Large intestine (tissue), 3 donors: ENCODE measurements at regions not wholly inside any gene's neighbourhood (a gene's known extent, or its start where the extent isn't known, plus 50 kb on each side); places are given as distances from the start of the nearest gene placed in this dataset.

Experiments
- DNase-seq, 2 donors: peaks; one replicate each; pipeline versions ENCODE4 v3.0.0 to v3.0.0-alpha.2; 2013
- H3K27ac ChIP-seq: one replicate; pipeline ENCODE4 v1.5.1; 2013; ENCODE audit warnings: low read length
- H3K27me3 ChIP-seq: 2 replicates; pipeline ENCODE4 v1.6.1; 2013; ENCODE audit warnings: low read length; ENCODE audit not compliant: control insufficient read depth, insufficient read depth
- H3K36me3 ChIP-seq: 2 replicates; pipeline ENCODE4 v1.6.1; 2013; ENCODE audit warnings: low read length; ENCODE audit not compliant: control insufficient read depth, insufficient read depth
- H3K4me1 ChIP-seq: one replicate; pipeline ENCODE4 v1.6.1; 2013; ENCODE audit warnings: low read length; ENCODE audit not compliant: control insufficient read depth, insufficient read depth
- H3K4me3 ChIP-seq: one replicate; pipeline ENCODE4 v1.5.1; 2013; ENCODE audit warnings: low read length
- H3K9me3 ChIP-seq: one replicate; pipeline ENCODE4 v1.6.1; 2013; ENCODE audit warnings: mild to moderate bottlenecking, low read depth, low read length, moderate library complexity; ENCODE audit not compliant: control insufficient read depth
- WGBS: methylation state at CpG from one replicate; pipeline ENCODE4 v1.1.5; 2013; ENCODE audit warnings: low lambda C conversion rate; ENCODE audit not compliant: insufficient coverage; 5-methylcytosine and 5-hydroxymethylcytosine counted together

- 53% methylated on average over 2 of the region's 12 CpGs for WGBS
- peaks cover 16% of the 10 kb centered on the region for H3K4me1 ChIP-seq
- H3K36me3 ChIP-seq, result no peaks in the 10 kb centered on the region
- no peak overlapping the region for H3K4me3 ChIP-seq
- H3K27me3 ChIP-seq, result no peaks in the 10 kb centered on the region
- H3K27ac ChIP-seq, result peak overlapping the region; percentile 77
- peak; percentile 50 to 64 for DNase-seq
- H3K9me3 ChIP-seq, result no peaks in the 10 kb centered on the region
These were observed 122.6 kb upstream of the PHACTR1 start for GRCh38 chr6:12593771-12594529.

DNA sequence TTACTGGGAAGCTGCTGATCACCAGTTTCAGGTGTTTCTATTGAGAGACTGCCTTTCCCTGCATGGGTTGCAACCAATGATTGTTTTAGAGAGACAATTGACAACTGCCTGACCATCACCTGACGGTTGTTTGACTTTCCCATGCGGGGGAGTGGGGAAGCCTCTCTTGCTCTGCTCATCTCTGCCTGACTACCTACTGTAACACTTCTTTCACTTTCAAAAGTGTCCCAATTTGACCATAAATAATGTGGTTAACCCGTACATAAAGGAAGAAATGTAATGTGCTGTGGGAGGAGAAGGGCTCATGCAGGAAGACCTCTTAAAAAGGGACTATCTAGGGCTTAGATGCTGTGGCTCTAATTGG, 122.1 kb upstream of the PHACTR1 start:
- Histone ChIP-seq H3K9me3 (no peaks in the 10 kb centered on the region), H3K4me1 (peaks cover 16% of the 10 kb centered on the region), H3K27ac (peak overlapping the region; percentile 77), H3K27me3 (no peaks in the 10 kb centered on the region), H3K4me3 (no peak overlapping the region), H3K36me3 (no peaks in the 10 kb centered on the region)
- DNase-seq, result no peak
- 67% methylated on average over 1 of the region's 3 CpGs for WGBS

DNA sequence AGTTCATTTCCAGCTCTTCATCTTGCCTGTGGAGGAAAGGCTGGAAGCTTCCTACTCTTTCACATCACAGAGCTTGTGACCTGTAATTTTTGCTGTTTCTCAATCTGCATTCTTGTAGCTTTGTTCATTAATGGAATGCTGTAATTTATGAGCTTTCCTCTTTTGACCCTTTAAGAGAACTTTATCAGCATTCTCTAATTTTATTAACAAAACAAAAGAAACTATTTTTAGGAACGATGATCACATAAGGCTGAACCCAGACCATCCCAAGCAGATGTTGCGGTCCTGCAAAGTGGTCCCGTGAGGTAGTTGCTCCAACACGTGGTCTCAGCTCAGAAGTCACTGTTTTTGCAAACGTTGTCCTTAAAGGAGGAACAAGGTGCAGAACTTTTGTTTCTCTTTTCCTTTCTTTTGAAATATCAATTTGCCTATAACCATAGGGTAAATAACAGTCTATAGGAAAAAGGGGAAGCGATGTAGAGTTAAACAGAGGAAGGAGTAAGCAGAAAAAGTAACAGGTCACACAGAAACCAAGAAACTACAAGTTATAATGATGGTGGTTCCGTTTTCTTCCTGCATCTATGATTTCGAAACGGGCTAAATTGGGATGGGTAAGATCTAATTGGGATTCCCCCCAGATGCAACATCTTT, 121.3 kb upstream of the PHACTR1 start:
- H3K27me3 ChIP-seq, result no peaks in the 10 kb centered on the region
- H3K4me1 ChIP-seq, result peaks cover 16% of the 10 kb centered on the region
- WGBS, result 86% methylated on average over 3 of the region's 9 CpGs
- no peaks in the 10 kb centered on the region for H3K9me3 ChIP-seq
- no peak overlapping the region for H3K4me3 ChIP-seq
- H3K27ac ChIP-seq, result peak overlapping the region; percentile 77
- H3K36me3 ChIP-seq, result no peaks in the 10 kb centered on the region
- peak; percentile 46 to 65 for DNase-seq

DNA sequence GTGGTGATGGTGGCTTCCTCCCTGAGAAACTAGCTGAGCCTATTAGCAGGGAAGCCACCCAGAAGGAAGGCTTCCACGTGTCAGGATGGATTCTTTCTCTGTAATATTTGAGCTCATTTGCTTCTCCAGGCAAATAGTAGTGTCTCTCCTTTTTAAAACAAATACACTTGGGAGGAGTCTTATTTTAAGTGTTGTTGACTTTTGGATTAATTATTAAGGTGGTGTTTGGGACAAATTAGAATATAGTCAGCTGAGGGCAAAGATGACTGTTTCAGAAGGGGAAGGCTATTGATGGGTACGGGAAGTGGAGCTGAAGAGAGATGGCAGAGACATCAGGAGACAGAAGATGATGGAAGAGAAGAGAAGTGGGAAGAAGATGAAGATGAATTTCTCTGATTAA, 119.8 kb upstream of the PHACTR1 start:
- H3K4me3 ChIP-seq, result no peak overlapping the region
- DNase-seq, result no peak
- WGBS, result 100% methylated on average over 1 of the region's 2 CpGs

DNA sequence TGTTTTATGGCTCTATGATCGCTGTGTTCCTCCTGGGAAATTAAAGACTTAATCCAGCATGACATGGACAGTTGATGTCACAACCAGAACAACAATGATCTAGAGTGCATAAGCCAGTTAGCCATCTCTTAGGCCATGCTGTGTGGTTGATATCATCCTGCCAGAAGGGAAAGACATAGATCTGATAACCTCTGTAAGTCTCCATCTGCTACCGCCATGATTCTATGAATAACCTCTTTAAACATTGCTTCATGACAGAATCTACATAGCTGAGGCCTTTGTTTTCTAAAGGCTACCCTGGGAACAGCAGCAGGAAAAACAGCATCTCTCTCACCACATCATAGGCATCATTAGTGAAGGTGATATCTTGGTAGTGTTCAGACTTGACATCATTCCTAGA, 117.6 kb upstream of the PHACTR1 start:
- H3K27me3 ChIP-seq, result no peaks in the 10 kb centered on the region
- H3K36me3 ChIP-seq, result no peaks in the 10 kb centered on the region
- DNase-seq, result no peak
- H3K9me3 ChIP-seq, result no peaks in the 10 kb centered on the region
- H3K4me3 ChIP-seq, result no peak overlapping the region
- 60% methylated on average over 1 of the region's 2 CpGs for WGBS
- peaks cover 10% of the 10 kb centered on the region for H3K4me1 ChIP-seq
- H3K27ac ChIP-seq, result no peak overlapping the region

More for the DNA sequence above, 119.8 kb upstream of the PHACTR1 start:
- no peak overlapping the region for H3K27ac ChIP-seq
- H3K4me1 ChIP-seq, result peaks cover 16% of the 10 kb centered on the region
- no peaks in the 10 kb centered on the region for H3K27me3 ChIP-seq
- no peaks in the 10 kb centered on the region for H3K36me3 ChIP-seq
- no peaks in the 10 kb centered on the region for H3K9me3 ChIP-seq

DNA sequence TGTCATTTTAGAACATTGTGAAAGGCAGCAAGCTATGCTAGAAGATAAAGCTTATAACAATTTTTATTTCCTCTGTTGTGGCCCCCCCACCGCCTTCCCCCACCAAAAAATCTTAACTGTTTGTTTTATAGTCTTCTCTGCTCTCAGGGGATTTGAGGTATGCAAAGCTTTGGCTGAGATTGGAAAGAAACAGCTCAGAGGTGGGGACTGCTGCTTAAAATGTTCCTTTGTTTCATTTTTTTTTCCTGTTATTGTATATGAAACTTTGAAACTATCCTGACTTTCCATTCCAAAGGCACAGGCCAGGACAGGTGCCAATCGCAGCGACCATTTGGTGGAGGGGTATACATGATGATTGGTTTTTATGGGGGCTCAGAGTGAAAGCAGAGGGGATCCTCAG, 114.7 kb upstream of the PHACTR1 start:
- Histone ChIP-seq H3K4me1 (no peaks in the 10 kb centered on the region), H3K36me3 (no peaks in the 10 kb centered on the region), H3K9me3 (no peaks in the 10 kb centered on the region), H3K4me3 (no peak overlapping the region), H3K27ac (no peak overlapping the region), H3K27me3 (no peaks in the 10 kb centered on the region)
- 60% methylated on average over 1 of the region's 3 CpGs for WGBS
- no peak for DNase-seq

DNA sequence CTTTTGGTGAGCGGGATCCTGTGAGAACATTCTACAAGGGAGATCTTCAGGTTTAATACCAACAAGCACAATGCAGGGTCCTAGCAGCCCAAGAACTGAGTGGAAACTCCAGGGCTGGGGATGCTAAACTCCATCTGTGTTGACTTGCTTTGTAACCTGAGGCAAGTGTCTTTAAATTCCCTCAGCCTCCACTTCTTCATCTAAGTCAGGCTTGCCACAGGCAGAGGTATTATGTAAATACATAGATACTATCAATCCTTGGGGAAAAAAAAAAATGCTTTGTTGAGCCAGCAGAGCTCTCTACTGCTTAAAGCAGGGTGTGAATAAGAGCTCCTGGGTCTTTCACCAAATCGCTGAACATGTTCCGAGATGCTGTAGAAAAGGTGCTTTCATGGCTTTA, 114.2 kb upstream of the PHACTR1 start:
- 100% methylated on average over 1 of the region's 3 CpGs for WGBS
- Histone ChIP-seq H3K36me3 (no peaks in the 10 kb centered on the region), H3K27ac (no peak overlapping the region), H3K4me3 (no peak overlapping the region), H3K4me1 (no peaks in the 10 kb centered on the region), H3K27me3 (no peaks in the 10 kb centered on the region), H3K9me3 (no peaks in the 10 kb centered on the region)
- no peak for DNase-seq

- no peak overlapping the region for H3K4me3 ChIP-seq
- H3K27ac ChIP-seq, result no peak overlapping the region
- no peaks in the 10 kb centered on the region for H3K36me3 ChIP-seq
- H3K27me3 ChIP-seq, result no peaks in the 10 kb centered on the region
- H3K9me3 ChIP-seq, result no peaks in the 10 kb centered on the region
- peak; percentile 15 to 60 for DNase-seq
- no peaks in the 10 kb centered on the region for H3K4me1 ChIP-seq
- 100% methylated on average over 3 of the region's 6 CpGs for WGBS
These were observed 113.5 kb upstream of the PHACTR1 start for GRCh38 chr6:12602951-12603672.

DNA sequence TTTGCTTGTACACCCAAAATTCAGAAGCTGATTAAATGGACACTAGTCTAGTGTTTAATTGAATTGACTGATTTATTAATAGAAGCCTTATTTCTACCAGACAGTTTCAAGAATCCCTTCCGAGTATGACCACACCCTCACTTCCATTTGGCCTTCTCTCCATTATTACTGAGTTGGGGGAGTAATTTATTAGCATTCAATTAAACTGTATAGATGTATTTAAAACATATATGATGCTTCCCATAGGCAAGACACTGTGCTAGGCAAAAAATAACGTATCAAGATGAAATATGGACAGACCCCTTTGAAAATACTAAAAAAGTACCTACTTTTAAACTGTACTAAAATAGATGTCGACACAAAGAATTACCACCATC, 112.9 kb upstream of the PHACTR1 start:
- Histone ChIP-seq H3K27ac (no peak overlapping the region), H3K27me3 (no peaks in the 10 kb centered on the region), H3K9me3 (no peaks in the 10 kb centered on the region), H3K36me3 (no peaks in the 10 kb centered on the region), H3K4me1 (no peaks in the 10 kb centered on the region), H3K4me3 (no peak overlapping the region)
- DNase-seq, result no peak
- WGBS, result 59% methylated on average over 2 of the region's 3 CpGs

GRCh38 chr6:12605888-12606345, 110.7 kb upstream of the PHACTR1 start:
- Histone ChIP-seq H3K36me3 (no peaks in the 10 kb centered on the region), H3K4me3 (no peak overlapping the region), H3K4me1 (no peaks in the 10 kb centered on the region), H3K9me3 (no peaks in the 10 kb centered on the region), H3K27ac (no peak overlapping the region), H3K27me3 (no peaks in the 10 kb centered on the region)
- 40% methylated on average over 2 of the region's 7 CpGs for WGBS
- DNase-seq, result peak; percentile 56 to 66
